Testis (tissue), 2 donors: ENCODE measurements at regions not wholly inside any gene's neighbourhood (a gene's known extent, or its start where the extent isn't known, plus 50 kb on each side); places are given as distances from the start of the nearest gene placed in this dataset.

Experiments
- DNase-seq: peaks from one replicate; pipeline ENCODE4 v3.0.0-alpha.2; 2019
- H3K27ac ChIP-seq, 2 donors: fragments of 200-600 bp; sonication (generic); one replicate each; pipeline ENCODE4 v1.5.1; 2019
- H3K27me3 ChIP-seq: fragments of 200-600 bp; sonication (generic); one replicate; pipeline ENCODE4 v1.5.1; 2019
- H3K36me3 ChIP-seq: fragments of 200-600 bp; sonication (generic); one replicate; pipeline ENCODE4 v1.5.1; 2017; ENCODE audit warnings: low read depth; ENCODE audit errors: missing control alignments
- H3K4me1 ChIP-seq: fragments of 200-600 bp; sonication (generic); one replicate; pipeline ENCODE4 v1.5.1; 2019
- H3K4me3 ChIP-seq, 2 donors: fragments of 200-600 bp; sonication (generic); one replicate each; pipeline ENCODE4 v1.5.1; 2017 to 2019
- H3K9me3 ChIP-seq: fragments of 200-600 bp; sonication (generic); one replicate; pipeline ENCODE4 v1.5.1; 2017
- CTCF ChIP-seq, 3 experiments: fragments of 450-650 bp in 2 of 3; fragments of 200-600 bp in 1 of 3; sonication (generic) in 1 of 3; IDR thresholded peaks; one replicate each; pipeline ENCODE4 v1.5.1; 2016 to 2019; ENCODE audit warnings: antibody characterized with exemption in 3 of 3, mild to moderate bottlenecking in 2 of 3, moderate library complexity in 1 of 3
- POLR2A ChIP-seq: fragments of 450-650 bp; IDR thresholded peaks from one replicate; pipeline ENCODE4 v1.6.1; 2017; ENCODE audit warnings: antibody characterized with exemption, mild to moderate bottlenecking, moderate library complexity
- WGBS, 2 donors: methylation state at CpG; one replicate each; pipeline ENCODE4 v1.1.5; 2018; 5-methylcytosine and 5-hydroxymethylcytosine counted together
- intact Hi-C: fragments of 100-400 bp; cut with DNase I; formaldehyde crosslinking; loops from one replicate; pipeline ENCODE4 v1.15.1; 2023; ENCODE audit warnings: low total_unique reads

DNA sequence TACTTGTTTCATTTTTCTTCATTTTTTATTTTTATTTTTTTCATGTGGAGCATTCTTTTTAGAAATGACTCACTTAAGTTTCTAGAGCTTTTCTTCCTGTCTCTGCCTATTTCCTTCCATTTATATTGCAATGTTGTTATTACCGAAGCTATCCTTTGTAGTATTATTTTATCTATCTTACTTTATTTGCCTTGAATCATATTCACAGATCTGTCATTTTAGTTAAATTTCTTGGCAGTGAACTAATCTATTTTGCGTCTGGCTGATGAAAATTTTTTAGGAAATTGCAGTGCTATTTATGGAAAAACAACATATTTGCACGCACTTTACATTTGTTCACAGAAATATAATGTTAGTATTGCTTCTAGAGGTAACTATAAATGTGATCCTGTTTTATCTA, 956.9 kb upstream of the SLC39A10 start:
- 73 to 78% methylated on average over 3 of the region's 3 CpGs for WGBS, 2 donors
- TF ChIP-seq POLR2A = no peak
- TF ChIP-seq CTCF (IDR thresholded peaks at IDR 0.05) = no peak
- H3K4me3 ChIP-seq = no peak overlapping the region
- no peaks in the 10 kb centered on the region for H3K4me1 ChIP-seq
- H3K27ac ChIP-seq = no peak overlapping the region
- no peaks in the 10 kb centered on the region for H3K27me3 ChIP-seq
- no peaks in the 10 kb centered on the region for H3K9me3 ChIP-seq
- no peaks in the 10 kb centered on the region for H3K36me3 ChIP-seq
- DNase-seq = no peak
- intact Hi-C loops = no loop called here

- H3K9me3 ChIP-seq = no peaks in the 10 kb centered on the region
- no peak for TF ChIP-seq POLR2A
- TF ChIP-seq CTCF (IDR thresholded peaks at IDR 0.05) = no peak
- 67 to 74% methylated on average over 3 of the region's 3 CpGs for WGBS, 2 donors
- H3K36me3 ChIP-seq = no peaks in the 10 kb centered on the region
- intact Hi-C loops = no loop called here
- H3K4me1 ChIP-seq = no peaks in the 10 kb centered on the region
- H3K27me3 ChIP-seq = no peaks in the 10 kb centered on the region
- H3K4me3 ChIP-seq = no peak overlapping the region
- H3K27ac ChIP-seq = no peak overlapping the region
- no peak for DNase-seq
These were observed 959.0 kb upstream of the SLC39A10 start for GRCh38 chr2:194698012-194698411.

DNA sequence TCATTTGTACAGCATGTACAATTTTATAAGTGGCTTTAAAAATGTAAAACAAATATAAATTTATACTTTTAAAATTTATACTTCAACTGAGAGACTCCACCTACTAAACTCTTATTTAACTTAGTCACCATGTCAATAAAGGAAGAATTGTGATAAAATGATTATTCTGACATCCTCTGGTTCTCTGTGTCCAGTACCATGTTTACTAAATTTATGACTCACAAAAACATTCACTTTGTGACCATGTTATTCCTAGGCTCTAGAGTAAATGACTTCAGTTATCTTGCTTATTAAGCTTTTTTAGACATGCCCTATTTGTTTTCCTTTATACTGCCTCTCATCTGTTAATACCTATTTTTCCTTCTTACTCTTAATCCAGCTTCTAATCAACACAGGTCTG, 959.6 kb upstream of the SLC39A10 start:
- Histone ChIP-seq H3K9me3 (no peaks in the 10 kb centered on the region), H3K27ac (no peak overlapping the region), H3K36me3 (no peaks in the 10 kb centered on the region), H3K4me3 (no peak overlapping the region), H3K4me1 (no peaks in the 10 kb centered on the region), H3K27me3 (no peaks in the 10 kb centered on the region)
- TF ChIP-seq CTCF (IDR thresholded peaks at IDR 0.05) (no peak), POLR2A (no peak)
- intact Hi-C loops = no loop called here
- DNase-seq = no peak

GRCh38 chr2:194696690-194697089, 960.3 kb upstream of the SLC39A10 start:
- intact Hi-C loops = no loop called here
- H3K27me3 ChIP-seq = no peaks in the 10 kb centered on the region

More at GRCh38 chr2:194696690-194697089, 960.3 kb upstream of the SLC39A10 start:
- no peak for TF ChIP-seq CTCF (IDR thresholded peaks at IDR 0.05)
- no peak for TF ChIP-seq POLR2A
- Histone ChIP-seq H3K4me1 (no peaks in the 10 kb centered on the region), H3K36me3 (no peaks in the 10 kb centered on the region), H3K27ac (no peak overlapping the region), H3K4me3 (no peak overlapping the region), H3K9me3 (no peaks in the 10 kb centered on the region)
- no peak for DNase-seq
